Keratinocyte (primary cell): ENCODE measurements at regions not wholly inside any gene's neighbourhood (a gene's known extent, or its start where the extent isn't known, plus 50 kb on each side); places are given as distances from the start of the nearest gene placed in this dataset.

Experiments
- DNase-seq: peaks from one replicate; pipeline ENCODE4 v3.0.0-alpha.2; 2011; ENCODE audit warnings: low read depth, missing footprints, low spot score
- FAIRE-seq: peaks from 2 replicates; lab custom pipeline; 2011; peaks lifted over from hg19 to GRCh38; lab: Jason Lieb, UNC
- H2AFZ ChIP-seq: 2 replicates; pipeline ENCODE4 v1.6.0; 2012; ENCODE audit warnings: low read length, control low read depth, inconsistent platforms; ENCODE audit not compliant: control insufficient read depth
- H3K27ac ChIP-seq: 2 replicates; pipeline ENCODE4 v1.5.1; 2011; ENCODE audit warnings: low read length; ENCODE audit not compliant: control insufficient read depth, insufficient read depth
- H3K27me3 ChIP-seq: 3 replicates; pipeline ENCODE4 v1.6.0; 2011; ENCODE audit warnings: low read length; ENCODE audit not compliant: control insufficient read depth, insufficient read depth; ENCODE audit errors: extremely low read depth
- H3K36me3 ChIP-seq, 2 experiments: 2 replicates in 1 of 2; 3 replicates in 1 of 2; pipeline ENCODE4 v1.5.1; 2011; ENCODE audit warnings: low read length in 2 of 2, mild to moderate bottlenecking in 1 of 2; ENCODE audit not compliant: control insufficient read depth in 2 of 2, insufficient read depth in 2 of 2; ENCODE audit errors: extremely low read depth in 1 of 2
- H3K4me1 ChIP-seq: 3 replicates; pipeline ENCODE4 v1.5.1; 2011; ENCODE audit warnings: low read length; ENCODE audit not compliant: control insufficient read depth, insufficient read depth; ENCODE audit errors: extremely low read depth
- H3K4me2 ChIP-seq: 3 replicates; pipeline ENCODE4 v1.6.0; 2011; ENCODE audit warnings: low read depth, low read length; ENCODE audit not compliant: control insufficient read depth, insufficient read depth; ENCODE audit errors: extremely low read depth
- H3K4me3 ChIP-seq, 3 experiments: fragments of 200-600 bp in 1 of 3; sonication (generic) in 1 of 3; 2 replicates in 2 of 3; 3 replicates in 1 of 3; pipeline ENCODE4 v1.5.1; 2011 to 2016; ENCODE audit warnings: low read length in 3 of 3, mild to moderate bottlenecking in 3 of 3, control low read depth in 2 of 3, inconsistent platforms in 1 of 3, low read depth in 1 of 3, mixed read lengths in 1 of 3, mixed run types in 1 of 3, moderate library complexity in 1 of 3; ENCODE audit not compliant: control insufficient read depth in 2 of 3, insufficient read depth in 2 of 3; ENCODE audit errors: extremely low read depth in 1 of 3
- H3K79me2 ChIP-seq: 2 replicates; pipeline ENCODE4 v1.6.0; 2012; ENCODE audit warnings: low read length; ENCODE audit not compliant: control insufficient read depth, insufficient read depth
- H3K9ac ChIP-seq: 3 replicates; pipeline ENCODE4 v1.6.0; 2011; ENCODE audit warnings: low read length; ENCODE audit not compliant: control insufficient read depth, insufficient read depth; ENCODE audit errors: extremely low read depth
- H3K9me1 ChIP-seq: 3 replicates; pipeline ENCODE4 v1.6.0; 2011; ENCODE audit warnings: low read length; ENCODE audit not compliant: control insufficient read depth, insufficient read depth; ENCODE audit errors: extremely low read depth
- H3K9me3 ChIP-seq: 2 replicates; pipeline ENCODE4 v1.5.1; 2012; ENCODE audit warnings: low read depth, low read length; ENCODE audit not compliant: control insufficient read depth
- H4K20me1 ChIP-seq: 3 replicates; pipeline ENCODE4 v1.6.0; 2011; ENCODE audit warnings: low read length; ENCODE audit not compliant: control insufficient read depth, insufficient read depth; ENCODE audit errors: extremely low read depth
- EZH2 ChIP-seq: IDR thresholded peaks from one replicate; pipeline ENCODE4 v1.6.1; 2012; ENCODE audit warnings: inconsistent platforms, mild to moderate bottlenecking, low read length, moderate library complexity
- dilution Hi-C: fragments of 300-500 bp; cut with MboI; formaldehyde crosslinking; loops from one replicate; pipeline ENCODE4 v1.7.0; 2020; ENCODE audit warnings: low sequenced_read_pairs; ENCODE audit not compliant: extremely low pct_ligation_motif_present
- TF ChIP-seq, protein P1 (sequence below), 3 experiments: IDR thresholded peaks in 1 of 3; conservative IDR thresholded peaks in 1 of 3; optimal IDR thresholded peaks in 1 of 3; 2 replicates in 2 of 3; 3 replicates in 1 of 3; pipeline versions ENCODE3 to v1.5.1; 2011; ENCODE audit warnings: low read length in 3 of 3, mild to moderate bottlenecking in 3 of 3, moderate library complexity in 2 of 3, control low read depth in 1 of 3, inconsistent platforms in 1 of 3; ENCODE audit not compliant: insufficient read depth in 2 of 3; ENCODE audit errors: extremely low read depth in 1 of 3

DNA sequence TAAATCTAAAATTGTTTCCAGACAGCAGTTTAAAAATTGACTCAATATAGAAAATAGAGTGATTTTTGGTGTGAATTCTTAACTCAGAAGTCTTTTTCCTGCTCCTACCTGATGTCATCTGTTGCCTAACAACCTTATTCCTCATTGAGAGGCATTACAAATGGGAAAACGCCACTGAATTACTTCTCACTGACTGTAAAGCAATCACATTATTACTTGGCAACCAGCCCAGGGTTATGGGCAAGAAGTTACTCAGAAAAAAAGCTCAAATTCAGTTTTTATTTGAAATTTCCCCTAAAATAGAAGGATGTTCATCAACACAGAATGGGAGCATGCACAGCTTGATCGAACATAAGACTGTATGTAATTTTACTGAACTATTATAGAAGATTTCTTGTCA lies 201.8 kb upstream of the GULP1 start:
- Histone ChIP-seq H2AFZ (no peak overlapping the region), H3K79me2 (no peaks in the 10 kb centered on the region), H3K9me3 (no peaks in the 10 kb centered on the region), H3K9me1 (no peaks in the 10 kb centered on the region), H3K4me2 (no peak overlapping the region), H4K20me1 (no peaks in the 10 kb centered on the region), H3K9ac (no peak overlapping the region), H3K27ac (no peak overlapping the region), H3K4me3 (no peak overlapping the region), H3K4me1 (no peaks in the 10 kb centered on the region), H3K36me3 (no peaks in the 10 kb centered on the region), H3K27me3 (no peaks in the 10 kb centered on the region)
- no peak for TF ChIP-seq EZH2
- TF ChIP-seq, protein P1, sequence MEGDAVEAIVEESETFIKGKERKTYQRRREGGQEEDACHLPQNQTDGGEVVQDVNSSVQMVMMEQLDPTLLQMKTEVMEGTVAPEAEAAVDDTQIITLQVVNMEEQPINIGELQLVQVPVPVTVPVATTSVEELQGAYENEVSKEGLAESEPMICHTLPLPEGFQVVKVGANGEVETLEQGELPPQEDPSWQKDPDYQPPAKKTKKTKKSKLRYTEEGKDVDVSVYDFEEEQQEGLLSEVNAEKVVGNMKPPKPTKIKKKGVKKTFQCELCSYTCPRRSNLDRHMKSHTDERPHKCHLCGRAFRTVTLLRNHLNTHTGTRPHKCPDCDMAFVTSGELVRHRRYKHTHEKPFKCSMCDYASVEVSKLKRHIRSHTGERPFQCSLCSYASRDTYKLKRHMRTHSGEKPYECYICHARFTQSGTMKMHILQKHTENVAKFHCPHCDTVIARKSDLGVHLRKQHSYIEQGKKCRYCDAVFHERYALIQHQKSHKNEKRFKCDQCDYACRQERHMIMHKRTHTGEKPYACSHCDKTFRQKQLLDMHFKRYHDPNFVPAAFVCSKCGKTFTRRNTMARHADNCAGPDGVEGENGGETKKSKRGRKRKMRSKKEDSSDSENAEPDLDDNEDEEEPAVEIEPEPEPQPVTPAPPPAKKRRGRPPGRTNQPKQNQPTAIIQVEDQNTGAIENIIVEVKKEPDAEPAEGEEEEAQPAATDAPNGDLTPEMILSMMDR (optimal IDR thresholded peaks at IDR 0.05 in 1 of 3, IDR thresholded peaks at IDR 0.05 in 1 of 3, conservative IDR thresholded peaks at IDR 0.05 in 1 of 3; ENCODE audit: extremely low read depth in 1 of 3, insufficient read depth in 2 of 3, low read length in 3 of 3): no peak
- dilution Hi-C loops: loop anchor here (10.0 kb wide), 1 partner anchor 95 kb away; no protein-coding TSS in a partner anchor
- FAIRE-seq: no peak
- no peak for DNase-seq

DNA sequence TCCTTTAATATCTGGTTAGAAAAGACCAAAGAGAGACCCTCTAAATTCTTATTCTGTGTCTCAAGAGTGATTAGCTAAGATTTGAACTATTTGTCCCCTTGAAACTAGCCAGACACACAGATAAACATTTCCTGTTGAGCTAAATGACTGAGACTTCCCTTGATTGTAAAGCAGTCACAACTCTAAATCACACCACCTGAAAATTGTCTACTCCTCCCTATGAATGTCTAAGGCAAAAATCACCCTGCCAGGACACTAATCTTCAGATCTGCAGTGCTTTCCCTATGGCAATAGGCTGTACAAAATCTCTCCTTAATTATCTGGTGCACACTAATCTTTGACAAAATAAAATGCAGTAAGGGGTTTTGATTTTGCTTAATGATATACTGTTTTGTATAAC lies 200.5 kb upstream of the GULP1 start:
- DNase-seq: no peak
- Histone ChIP-seq H3K9me1 (no peaks in the 10 kb centered on the region), H4K20me1 (no peaks in the 10 kb centered on the region), H3K27me3 (no peaks in the 10 kb centered on the region), H3K4me2 (no peak overlapping the region), H3K36me3 (no peaks in the 10 kb centered on the region), H3K4me1 (no peaks in the 10 kb centered on the region), H3K4me3 (no peak overlapping the region), H3K9ac (no peak overlapping the region), H3K79me2 (no peaks in the 10 kb centered on the region), H2AFZ (no peak overlapping the region), H3K9me3 (no peaks in the 10 kb centered on the region), H3K27ac (no peak overlapping the region)
- dilution Hi-C loops: no loop called here
- TF ChIP-seq, protein P1 (optimal IDR thresholded peaks at IDR 0.05 in 1 of 3, IDR thresholded peaks at IDR 0.05 in 1 of 3, conservative IDR thresholded peaks at IDR 0.05 in 1 of 3; ENCODE audit: extremely low read depth in 1 of 3, insufficient read depth in 2 of 3, low read length in 3 of 3): no peak
- TF ChIP-seq EZH2: no peak
- FAIRE-seq: no peak
